Endodermal cell (in vitro differentiated cells): ENCODE measurements at regions not wholly inside any gene's neighbourhood (a gene's known extent, or its start where the extent isn't known, plus 50 kb on each side); places are given as distances from the start of the nearest gene placed in this dataset.

ENCODE experiments used
- DNase-seq: peaks from one replicate; pipeline ENCODE4 v3.0.0-alpha.2; 2017
- H3K27ac ChIP-seq: 2 replicates; pipeline ENCODE4 v1.5.1; 2013; ENCODE audit warnings: mild to moderate bottlenecking, low read depth, low read length, moderate library complexity
- H3K27me3 ChIP-seq: 2 replicates; pipeline ENCODE4 v1.6.1; 2013; ENCODE audit warnings: mild to moderate bottlenecking, low read length, moderate library complexity; ENCODE audit not compliant: insufficient read depth, control insufficient read depth, poor library complexity, severe bottlenecking
- H3K36me3 ChIP-seq: 2 replicates; pipeline ENCODE4 v1.7.0; 2013; ENCODE audit warnings: mild to moderate bottlenecking, low read length, moderate library complexity; ENCODE audit not compliant: control insufficient read depth, insufficient read depth
- H3K4me1 ChIP-seq: one replicate; pipeline ENCODE4 v1.7.0; 2013; ENCODE audit warnings: low read length; ENCODE audit not compliant: control insufficient read depth, insufficient read depth
- H3K4me3 ChIP-seq: 2 replicates; pipeline ENCODE4 v1.5.1; 2013; ENCODE audit warnings: mild to moderate bottlenecking, low read length, moderate library complexity
- H3K9ac ChIP-seq: 2 replicates; pipeline ENCODE4 v1.6.1; 2013; ENCODE audit warnings: mild to moderate bottlenecking, low read length, moderate library complexity; ENCODE audit not compliant: poor library complexity, severe bottlenecking; ENCODE audit errors: extremely low read depth
- H3K9me3 ChIP-seq: 2 replicates; pipeline ENCODE4 v1.6.1; 2013; ENCODE audit warnings: mild to moderate bottlenecking, low read length, moderate library complexity; ENCODE audit not compliant: control insufficient read depth
- H3K27ac Mint-ChIP-seq: 2 replicates; pipeline ENCODE4 v1.8.0; 2020; ENCODE audit warnings: mixed read lengths
- H3K27me3 Mint-ChIP-seq: 2 replicates; pipeline ENCODE4 v1.8.0; 2021; ENCODE audit warnings: mild to moderate bottlenecking, mixed read lengths; ENCODE audit not compliant: insufficient read depth
- H3K36me3 Mint-ChIP-seq: 2 replicates; pipeline ENCODE4 v1.8.0; 2020; ENCODE audit warnings: low read depth, mixed read lengths
- H3K4me1 Mint-ChIP-seq: 2 replicates; pipeline ENCODE4 v1.8.0; 2020; ENCODE audit warnings: mixed read lengths
- H3K4me3 Mint-ChIP-seq: 2 replicates; pipeline ENCODE4 v1.8.0; 2020; ENCODE audit warnings: mild to moderate bottlenecking, moderate library complexity, mixed read lengths
- H3K9me3 Mint-ChIP-seq: 2 replicates; pipeline ENCODE4 v1.8.0; 2020; ENCODE audit warnings: mild to moderate bottlenecking, mixed read lengths
- WGBS, 2 experiments: methylation state at CpG; one replicate each; pipeline versions ENCODE4 v1.1.5 to v1.1.7; 2013; ENCODE audit warnings: missing lambda C conversion rate in 2 of 2, mixed read lengths in 1 of 2; ENCODE audit not compliant: insufficient coverage in 1 of 2, insufficient read length in 1 of 2; 5-methylcytosine and 5-hydroxymethylcytosine counted together
- TF ChIP-seq, protein P1 (sequence below): fragments of 200-600 bp; sonication (generic); conservative IDR thresholded peaks from 2 replicates; pipeline ENCODE4 v1.5.0; 2021; ENCODE audit warnings: antibody characterized with exemption, mild to moderate bottlenecking

DNA sequence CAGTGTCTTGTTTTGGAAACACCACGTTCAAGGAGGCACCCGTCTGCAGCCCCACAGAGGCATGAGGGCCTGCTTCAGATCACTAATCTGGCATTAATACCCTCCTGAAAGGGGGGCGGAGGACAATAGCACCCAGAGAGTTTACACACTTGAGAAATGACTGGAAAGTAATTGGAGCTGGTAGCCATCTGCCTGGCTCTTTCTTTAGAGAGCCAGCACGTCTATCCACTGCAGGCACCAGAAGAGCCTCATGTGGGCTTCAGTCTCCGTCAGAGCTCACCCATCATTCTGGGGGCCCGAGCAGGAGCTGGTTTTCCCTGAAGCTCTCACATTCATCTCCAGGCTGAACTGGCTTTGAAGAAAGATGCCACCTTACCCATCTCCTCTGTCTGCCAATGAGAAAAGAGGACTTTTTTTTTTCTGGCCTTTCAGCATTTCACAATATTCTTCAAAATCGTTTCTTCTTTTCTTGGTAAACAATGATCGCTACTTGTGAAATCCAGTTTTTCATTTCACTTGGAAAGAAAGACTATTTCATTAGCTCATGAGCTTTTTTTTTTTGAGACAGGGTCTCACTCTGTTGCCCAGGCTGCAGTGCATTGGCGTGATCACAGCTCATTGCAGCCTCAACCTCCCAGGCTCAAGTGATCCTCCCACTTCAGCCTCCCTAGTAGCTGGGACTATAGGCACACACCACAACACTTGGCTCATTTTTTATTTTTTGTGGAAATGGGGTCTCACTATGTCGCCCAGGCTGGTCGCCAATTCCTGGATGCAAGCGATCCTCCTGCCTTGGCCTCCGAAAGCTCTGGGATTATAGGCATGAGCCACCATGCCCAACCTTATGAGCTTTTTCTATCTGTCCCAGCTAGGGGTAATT, 124.7 kb upstream of the ZNF217 start:
- TF ChIP-seq, protein P1, sequence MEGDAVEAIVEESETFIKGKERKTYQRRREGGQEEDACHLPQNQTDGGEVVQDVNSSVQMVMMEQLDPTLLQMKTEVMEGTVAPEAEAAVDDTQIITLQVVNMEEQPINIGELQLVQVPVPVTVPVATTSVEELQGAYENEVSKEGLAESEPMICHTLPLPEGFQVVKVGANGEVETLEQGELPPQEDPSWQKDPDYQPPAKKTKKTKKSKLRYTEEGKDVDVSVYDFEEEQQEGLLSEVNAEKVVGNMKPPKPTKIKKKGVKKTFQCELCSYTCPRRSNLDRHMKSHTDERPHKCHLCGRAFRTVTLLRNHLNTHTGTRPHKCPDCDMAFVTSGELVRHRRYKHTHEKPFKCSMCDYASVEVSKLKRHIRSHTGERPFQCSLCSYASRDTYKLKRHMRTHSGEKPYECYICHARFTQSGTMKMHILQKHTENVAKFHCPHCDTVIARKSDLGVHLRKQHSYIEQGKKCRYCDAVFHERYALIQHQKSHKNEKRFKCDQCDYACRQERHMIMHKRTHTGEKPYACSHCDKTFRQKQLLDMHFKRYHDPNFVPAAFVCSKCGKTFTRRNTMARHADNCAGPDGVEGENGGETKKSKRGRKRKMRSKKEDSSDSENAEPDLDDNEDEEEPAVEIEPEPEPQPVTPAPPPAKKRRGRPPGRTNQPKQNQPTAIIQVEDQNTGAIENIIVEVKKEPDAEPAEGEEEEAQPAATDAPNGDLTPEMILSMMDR = no peak
- Mint-ChIP-seq H3K9me3 (no peaks in the 10 kb centered on the region), H3K36me3 (no peaks in the 10 kb centered on the region), H3K4me1 (peaks cover 9% of the 10 kb centered on the region), H3K27ac (no peak overlapping the region), H3K4me3 (no peak overlapping the region), H3K27me3 (no peaks in the 10 kb centered on the region)
- no peak for DNase-seq
- no peak overlapping the region for H3K4me3 ChIP-seq
- no peaks in the 10 kb centered on the region for H3K4me1 ChIP-seq
- H3K9me3 ChIP-seq = no peaks in the 10 kb centered on the region
- no peaks in the 10 kb centered on the region for H3K27me3 ChIP-seq
- H3K36me3 ChIP-seq = no peaks in the 10 kb centered on the region
- H3K9ac ChIP-seq = no peak overlapping the region
- no peak overlapping the region for H3K27ac ChIP-seq
- 91 to 93% methylated on average over 8 to 13 of the region's 13 CpGs for whole genome bisulfite sequencing, 2 experiments

DNA sequence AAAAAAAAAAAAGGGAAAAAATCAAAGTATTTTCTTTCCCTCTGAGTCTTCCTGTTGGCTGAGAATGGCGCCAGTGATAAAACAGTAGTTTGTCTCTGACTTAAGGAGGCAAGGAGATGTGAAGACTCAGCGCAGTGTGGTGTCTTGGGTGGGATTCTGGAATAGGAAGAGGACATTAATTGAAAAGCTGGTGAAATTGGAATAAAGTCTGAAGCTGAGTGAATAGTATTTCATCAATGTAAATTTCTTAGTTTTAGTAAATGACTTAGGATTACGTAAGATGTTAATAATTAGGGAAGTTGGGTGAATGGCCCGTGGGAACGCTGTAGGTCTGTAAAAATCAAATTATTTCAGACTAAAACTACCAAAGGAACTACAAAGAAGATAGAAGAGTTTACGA, 122.8 kb upstream of the ZNF217 start:
- Histone ChIP-seq H3K4me1 (peaks cover 4% of the 10 kb centered on the region), H3K27ac (no peak overlapping the region), H3K9me3 (no peaks in the 10 kb centered on the region), H3K9ac (no peak overlapping the region), H3K4me3 (no peak overlapping the region), H3K36me3 (no peaks in the 10 kb centered on the region), H3K27me3 (no peaks in the 10 kb centered on the region)
- Mint-ChIP-seq H3K36me3 (no peaks in the 10 kb centered on the region), H3K9me3 (no peaks in the 10 kb centered on the region), H3K4me3 (no peak overlapping the region), H3K4me1 (peaks cover 17% of the 10 kb centered on the region), H3K27ac (no peak overlapping the region), H3K27me3 (no peaks in the 10 kb centered on the region)
- DNase-seq = no peak
- TF ChIP-seq, protein P1 = no peak
- 91 to 97% methylated on average over 2 to 3 of the region's 6 CpGs for WGBS, 2 experiments

DNA sequence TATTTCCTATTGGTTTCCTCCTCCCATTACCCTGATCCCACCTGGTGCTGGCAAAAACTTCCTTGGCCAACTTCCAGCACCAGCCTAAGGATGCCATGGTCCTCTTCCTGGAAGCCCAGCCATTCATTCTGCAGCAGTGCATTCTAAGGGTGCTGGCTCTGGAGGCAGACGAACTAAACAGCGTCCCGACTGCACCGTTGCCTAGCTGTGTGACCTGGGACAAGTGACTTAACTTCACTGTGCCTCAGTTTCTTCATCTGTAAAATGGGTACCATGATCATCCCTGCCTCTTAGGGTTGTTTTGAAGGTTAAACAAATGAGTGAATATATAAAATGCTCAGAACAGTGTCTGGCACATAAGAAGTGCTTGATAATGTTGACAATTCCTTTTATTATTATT, 120.9 kb upstream of the ZNF217 start:
- no peaks in the 10 kb centered on the region for H3K9me3 ChIP-seq
- no peak overlapping the region for H3K4me3 ChIP-seq
- Mint-ChIP-seq H3K9me3 (no peaks in the 10 kb centered on the region), H3K27me3 (no peaks in the 10 kb centered on the region), H3K4me1 (peaks cover 17% of the 10 kb centered on the region), H3K36me3 (no peaks in the 10 kb centered on the region), H3K27ac (no peak overlapping the region), H3K4me3 (no peak overlapping the region)
- H3K9ac ChIP-seq = no peak overlapping the region
- no peaks in the 10 kb centered on the region for H3K36me3 ChIP-seq
- TF ChIP-seq, protein P1 = no peak
- H3K27me3 ChIP-seq = no peaks in the 10 kb centered on the region
- WGBS, 2 experiments = 93 to 99% methylated on average over 4 of the region's 4 CpGs
- no peak for DNase-seq
- H3K27ac ChIP-seq = no peak overlapping the region
- peaks cover 4% of the 10 kb centered on the region for H3K4me1 ChIP-seq
